HG03432 (cell line): ENCODE measurements at regions not wholly inside any gene's neighbourhood (a gene's known extent, or its start where the extent isn't known, plus 50 kb on each side); places are given as distances from the start of the nearest gene placed in this dataset.

Experiments
- ATAC-seq: cut with Tn5 transposase; IDR thresholded peaks from one replicate; pipeline ENCODE4 v1.9.1; 2021; ENCODE audit warnings: mild to moderate bottlenecking, moderate library complexity; ENCODE audit not compliant: unreplicated experiment

DNA sequence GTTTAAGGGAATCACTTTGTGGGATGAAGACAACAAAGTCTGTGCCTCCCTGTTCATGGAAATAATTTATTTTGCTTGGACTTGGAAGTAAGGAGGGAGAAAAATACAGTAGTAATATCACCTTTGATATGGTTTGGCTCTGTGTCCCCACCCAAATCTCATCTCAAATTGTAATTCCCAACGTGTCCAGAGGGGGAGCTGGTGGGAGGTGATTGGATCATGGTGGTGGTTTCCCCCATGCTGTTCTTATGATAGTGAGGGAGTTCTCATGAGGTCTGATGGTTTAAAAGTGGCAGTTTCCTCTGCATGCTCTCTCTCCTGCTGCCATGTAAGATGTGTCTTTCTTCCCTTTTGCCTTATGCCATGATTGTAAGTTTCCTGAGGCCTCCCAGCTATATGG lies 460.7 kb downstream of the NOVA1 start:
- ATAC-seq: no peak

DNA sequence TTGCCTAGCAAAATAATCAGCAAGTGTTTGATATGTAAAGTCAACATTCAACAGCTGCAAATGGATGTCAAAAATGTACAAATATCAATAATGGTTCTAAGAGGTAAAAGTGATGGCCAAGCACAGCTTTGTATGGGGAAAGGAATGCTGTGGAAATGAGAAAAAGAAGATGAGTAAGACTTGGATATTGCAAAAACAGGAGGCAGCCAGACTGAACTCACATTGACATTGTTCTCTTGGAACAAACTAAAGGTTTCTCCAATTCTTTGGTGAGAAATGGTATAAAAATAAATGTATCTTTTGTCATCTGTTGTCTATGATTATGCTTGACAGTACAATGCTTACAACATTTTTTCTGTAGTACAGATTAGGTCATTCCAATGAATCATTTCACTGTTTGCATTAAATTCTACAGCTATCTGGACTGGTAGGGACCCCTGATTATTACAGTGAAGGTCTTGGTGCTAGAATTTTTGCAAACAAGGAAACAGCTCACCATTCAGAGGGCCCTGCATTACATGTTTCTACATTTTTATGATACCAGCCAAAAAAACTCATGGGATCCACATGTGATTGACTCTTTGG lies 465.7 kb downstream of the NOVA1 start:
- ATAC-seq: no peak

- ATAC-seq: no peak
These were observed 467.1 kb downstream of the NOVA1 start for GRCh38 chr14:26130690-26131089.

DNA sequence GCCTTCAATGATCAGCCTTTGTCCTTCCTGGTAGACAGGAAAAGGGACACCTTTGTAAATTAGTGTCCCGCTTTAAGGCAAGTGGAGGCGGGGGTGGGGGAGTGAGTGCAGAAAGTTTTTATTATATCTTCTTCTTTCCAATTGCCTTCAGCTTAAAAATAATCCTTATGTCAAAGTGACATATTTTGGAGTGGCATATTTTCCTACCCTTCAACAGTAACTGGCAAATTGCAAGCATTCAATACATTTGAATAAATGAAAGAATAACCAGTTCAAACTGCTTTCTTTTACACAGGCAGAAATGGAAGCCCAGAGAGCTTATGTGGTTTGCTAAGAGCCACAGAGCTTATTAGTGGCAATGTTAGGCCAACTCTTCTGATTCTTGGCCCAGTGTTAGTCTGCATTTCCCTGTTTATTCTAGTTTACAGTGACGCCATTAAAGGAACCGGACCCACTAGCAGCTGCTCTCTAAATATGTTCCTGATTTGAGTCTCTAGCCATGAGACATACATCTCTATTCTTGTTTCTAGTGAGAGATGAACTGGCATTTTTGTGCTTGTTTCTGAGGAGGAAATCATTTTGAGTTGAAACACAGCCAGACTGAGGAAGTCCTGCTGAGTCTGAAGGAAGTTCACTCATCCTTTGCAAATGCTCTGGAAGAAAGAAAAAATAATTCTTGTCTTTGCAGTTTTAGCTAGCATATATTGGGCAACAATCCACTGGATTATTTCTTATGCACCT lies 468.7 kb downstream of the NOVA1 start:
- ATAC-seq: no peak

DNA sequence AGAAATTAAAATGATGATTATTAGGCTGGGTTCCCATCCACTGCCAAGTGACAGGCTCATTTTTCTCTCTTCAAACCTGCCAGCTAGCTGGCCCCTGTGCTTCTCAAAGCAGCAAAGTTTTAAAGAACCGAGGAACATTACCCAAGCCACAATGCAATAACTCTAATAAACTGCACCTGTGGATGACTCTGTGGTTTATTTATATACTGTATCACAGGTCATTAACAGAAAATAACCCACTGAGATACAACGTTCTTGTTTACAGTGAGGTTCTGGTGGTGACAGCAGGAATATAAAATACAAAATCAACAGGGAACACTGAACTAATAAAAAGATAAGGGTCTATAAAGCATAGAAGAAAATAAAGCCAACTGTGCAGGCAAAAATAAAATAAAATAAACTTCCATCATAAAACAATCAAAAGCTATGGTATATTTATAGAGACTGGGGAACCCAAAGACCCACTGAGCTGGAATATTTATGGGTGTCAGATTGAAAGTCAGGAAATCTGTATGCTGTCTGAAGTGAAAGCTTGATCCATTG lies 472.9 kb downstream of the NOVA1 start:
- ATAC-seq: no peak

- ATAC-seq: no peak
These were observed 474.4 kb downstream of the NOVA1 start for GRCh38 chr14:26123459-26123858.

DNA sequence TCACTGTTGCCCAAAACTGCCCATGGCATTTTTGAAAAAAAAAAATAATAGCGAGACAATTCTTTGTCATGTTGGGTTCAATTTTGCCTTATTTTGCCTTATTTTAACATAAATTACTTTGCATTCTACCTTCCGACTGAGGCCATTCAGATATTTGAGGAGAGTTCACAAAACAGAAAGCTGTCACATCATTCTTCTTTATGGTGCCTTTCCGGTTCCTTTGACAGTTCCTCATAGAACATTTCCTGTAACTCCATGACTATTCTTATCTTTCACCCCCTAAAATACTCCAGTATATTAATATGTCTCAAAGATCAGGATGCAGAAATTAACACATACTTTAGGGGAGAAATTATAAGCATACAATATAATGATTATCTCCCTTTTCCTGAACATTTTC lies 476.7 kb downstream of the NOVA1 start:
- ATAC-seq: no peak

DNA sequence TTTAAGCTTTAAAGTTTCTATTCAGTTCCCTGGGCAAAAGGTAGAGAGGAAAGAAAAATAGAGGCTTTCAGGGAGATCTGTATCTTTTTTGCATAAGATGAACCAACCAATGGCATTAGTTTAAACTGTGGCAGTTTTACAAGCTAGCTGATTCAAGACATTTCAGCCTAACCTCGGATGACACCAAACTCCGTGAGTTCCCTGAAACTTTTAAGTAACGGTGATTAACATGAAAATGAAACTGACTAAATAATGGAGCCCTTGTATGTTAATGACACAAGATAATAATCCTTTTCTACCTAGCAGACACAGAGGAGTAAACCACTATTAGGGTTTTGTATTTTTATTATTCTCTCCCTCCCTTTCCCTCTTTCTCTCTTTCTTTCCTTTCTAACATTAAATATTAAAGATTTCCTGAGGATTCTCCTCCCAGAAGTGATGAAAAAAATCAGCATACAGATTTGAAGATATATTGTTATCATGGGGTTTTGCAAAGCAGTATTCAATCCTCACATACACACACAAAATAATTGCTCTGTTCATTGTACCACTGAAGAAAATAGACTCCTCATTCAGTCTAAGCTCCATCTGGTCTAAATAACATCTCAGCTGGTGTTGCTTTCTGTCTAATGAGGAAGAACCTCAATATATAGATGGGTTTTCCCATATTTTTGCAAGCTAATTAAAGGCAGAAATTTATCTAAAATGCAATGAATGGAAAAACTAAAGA lies 483.8 kb downstream of the NOVA1 start:
- ATAC-seq: no peak

- no peak for ATAC-seq
These were observed 493.1 kb downstream of the NOVA1 start for GRCh38 chr14:26104717-26105116.

- no peak for ATAC-seq
These were observed 500.0 kb downstream of the NOVA1 start for GRCh38 chr14:26097852-26098251.

DNA sequence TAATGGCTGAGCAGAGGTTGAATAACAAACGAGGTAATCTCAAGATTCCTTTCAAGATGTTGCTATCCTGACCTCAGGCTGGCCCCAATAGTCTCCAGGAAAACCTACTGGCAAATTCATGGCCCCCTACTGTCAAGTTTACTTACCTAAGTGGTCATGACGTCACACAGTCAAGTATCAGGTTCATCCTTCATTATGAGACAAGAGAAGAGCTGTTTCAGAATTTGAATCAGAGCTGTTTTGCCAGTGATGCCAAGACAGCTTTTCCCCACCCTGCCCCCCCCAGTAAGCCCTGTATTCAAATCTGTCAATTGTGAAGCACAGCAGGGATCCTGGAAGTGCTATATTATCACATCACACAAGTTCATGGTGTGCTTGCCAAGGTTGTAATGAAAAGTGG lies 509.6 kb downstream of the NOVA1 start:
- ATAC-seq: no peak

- ATAC-seq: no peak
These were observed 516.8 kb downstream of the NOVA1 start for GRCh38 chr14:26081043-26081442.

- ATAC-seq: no peak
These were observed 519.3 kb downstream of the NOVA1 start for GRCh38 chr14:26078561-26078960.

GRCh38 chr14:26074892-26075291 lies 522.9 kb downstream of the NOVA1 start:
- ATAC-seq: no peak

GRCh38 chr14:26070443-26070842 lies 527.4 kb downstream of the NOVA1 start:
- no peak for ATAC-seq

GRCh38 chr14:26067786-26068459 lies 529.9 kb downstream of the NOVA1 start:
- no peak for ATAC-seq

DNA sequence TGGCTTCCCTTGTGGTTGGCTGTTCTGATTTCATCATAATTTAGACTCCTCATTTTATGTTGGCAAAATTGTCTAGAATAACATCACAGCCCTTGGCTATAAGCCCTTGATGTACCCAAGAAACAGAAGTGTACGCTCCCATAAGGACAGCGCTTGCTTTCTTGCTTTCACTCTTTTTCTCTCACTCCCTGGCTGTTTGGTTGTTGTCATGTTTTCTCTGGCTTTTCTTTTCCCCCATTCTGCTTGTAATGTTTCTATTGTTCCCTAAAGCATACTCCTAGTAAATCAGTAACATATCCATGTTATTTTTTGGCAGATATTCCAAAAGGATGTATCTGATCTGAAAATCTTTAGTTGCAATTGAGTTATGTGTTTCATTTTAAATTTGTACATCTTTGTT lies 530.5 kb downstream of the NOVA1 start:
- ATAC-seq: no peak

DNA sequence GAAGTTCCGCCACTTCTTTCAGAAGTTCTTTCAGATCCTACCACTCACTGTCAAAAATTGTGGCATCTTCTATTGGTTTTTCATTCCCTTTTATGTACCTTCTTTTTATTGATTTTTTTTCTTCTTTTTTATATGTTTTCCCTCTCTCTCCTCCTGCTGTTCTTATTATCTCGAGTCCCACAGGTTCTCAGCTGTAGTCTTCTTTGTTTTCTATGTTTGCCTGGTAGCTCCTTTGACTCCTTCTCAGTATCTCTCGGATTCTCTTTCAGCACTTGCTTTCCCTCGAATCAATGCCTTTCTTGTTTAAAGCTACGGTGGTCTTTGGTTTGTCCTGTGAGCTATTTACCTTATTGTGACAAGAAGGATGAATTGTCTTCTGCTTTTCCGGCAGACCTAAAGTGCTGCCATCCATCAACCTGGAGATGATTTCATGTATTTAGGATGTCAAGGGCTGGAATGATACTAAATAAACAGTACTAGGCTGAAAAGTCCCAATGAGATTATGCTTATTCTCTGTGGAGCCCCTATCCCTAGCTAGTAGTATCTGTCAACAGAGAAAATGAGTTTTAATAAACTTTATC lies 541.7 kb downstream of the NOVA1 start:
- no peak for ATAC-seq

DNA sequence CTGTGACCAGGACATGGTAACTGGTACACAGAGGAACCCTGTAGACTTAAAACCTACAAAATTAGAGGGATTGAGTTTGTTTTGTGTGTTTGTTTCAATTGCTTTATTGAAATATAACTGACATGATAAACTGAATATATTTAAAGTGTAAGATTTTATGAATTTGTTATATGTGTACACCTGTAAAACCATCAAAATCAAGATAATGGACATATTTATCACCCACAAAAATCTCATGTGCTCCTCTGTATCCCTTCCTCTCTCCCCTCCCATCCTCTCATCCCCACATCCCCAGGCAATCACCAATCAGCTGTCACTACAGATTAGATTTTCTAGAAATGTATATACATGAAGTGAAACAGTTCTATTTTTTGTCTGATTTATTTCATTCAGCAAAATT lies 565.5 kb downstream of the NOVA1 start:
- ATAC-seq: no peak

DNA sequence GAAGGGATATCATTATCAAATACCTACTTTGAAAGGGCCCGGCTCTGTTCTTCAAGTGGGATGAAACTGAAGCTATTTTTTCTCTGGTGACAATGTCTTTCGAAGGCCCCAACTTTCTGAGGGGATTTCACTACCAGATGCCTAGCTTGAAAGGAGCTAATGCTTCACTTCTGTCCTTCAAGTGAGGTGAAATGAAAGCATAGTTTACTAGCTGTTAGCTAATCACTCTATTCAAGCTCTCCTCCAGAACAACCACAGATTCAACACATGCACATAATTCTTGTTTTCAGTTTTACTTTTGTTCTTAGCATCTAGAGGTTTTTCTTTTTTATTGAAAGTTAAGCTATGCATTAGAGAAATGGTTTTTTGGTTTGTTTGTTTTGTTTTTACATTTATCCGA lies 571.4 kb downstream of the NOVA1 start:
- peak; percentile 70 for ATAC-seq

- ATAC-seq: no peak
These were observed 573.9 kb downstream of the NOVA1 start for GRCh38 chr14:26023967-26024366.
